NCI-H146 (cell line): ENCODE measurements at regions not wholly inside any gene's neighbourhood (a gene's known extent, or its start where the extent isn't known, plus 50 kb on each side); places are given as distances from the start of the nearest gene placed in this dataset.
"Not testable (repeated sequence)": the region's sequence is repeated elsewhere in the genome, so short reads cannot be mapped to it uniquely, and the experiment has no call there.

Source experiments
- DNase-seq: peaks from one replicate; lab custom pipeline; 2025; lab: John Stamatoyannopoulos, UW

DNA sequence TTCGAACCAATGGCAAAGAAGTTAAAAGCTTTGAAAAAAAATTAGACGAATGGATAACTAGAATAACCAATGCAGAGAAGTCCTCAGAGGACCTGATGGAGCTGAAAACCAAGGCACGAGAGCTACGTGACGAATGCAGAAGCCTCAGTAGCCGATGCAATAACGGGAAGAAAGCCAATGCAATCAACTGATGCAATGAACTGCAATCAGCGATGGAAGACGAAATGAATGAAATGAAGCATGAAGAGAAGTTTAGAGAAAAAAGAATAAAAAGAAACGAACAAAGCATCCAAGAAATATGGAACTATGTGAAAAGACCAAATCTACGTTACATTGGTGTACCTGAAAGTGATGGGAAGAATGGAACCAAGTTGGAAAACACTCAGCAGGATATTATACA is 52.6 kb upstream of the MRPS30 start:
- not testable (repeated sequence) for DNase-seq

DNA sequence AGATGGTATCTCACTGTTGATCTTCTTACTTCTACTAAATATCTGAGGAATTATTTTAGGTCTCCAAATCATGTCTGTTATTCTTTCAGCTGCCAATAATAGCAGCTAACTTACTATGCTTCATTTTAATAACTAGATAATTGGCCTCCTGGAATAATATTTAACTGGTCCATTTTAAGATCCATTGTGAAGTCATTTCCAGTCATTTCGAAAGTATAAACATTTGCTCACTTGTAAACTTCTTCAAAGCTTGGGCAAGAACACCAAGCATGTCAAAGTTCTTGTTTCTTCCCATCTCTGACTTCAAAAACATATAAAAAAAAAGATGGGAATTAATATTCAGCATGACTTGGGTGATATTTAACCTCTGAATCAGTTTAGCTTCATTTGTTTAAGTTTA is 61.4 kb upstream of the MRPS30 start:
- no peak for DNase-seq

DNA sequence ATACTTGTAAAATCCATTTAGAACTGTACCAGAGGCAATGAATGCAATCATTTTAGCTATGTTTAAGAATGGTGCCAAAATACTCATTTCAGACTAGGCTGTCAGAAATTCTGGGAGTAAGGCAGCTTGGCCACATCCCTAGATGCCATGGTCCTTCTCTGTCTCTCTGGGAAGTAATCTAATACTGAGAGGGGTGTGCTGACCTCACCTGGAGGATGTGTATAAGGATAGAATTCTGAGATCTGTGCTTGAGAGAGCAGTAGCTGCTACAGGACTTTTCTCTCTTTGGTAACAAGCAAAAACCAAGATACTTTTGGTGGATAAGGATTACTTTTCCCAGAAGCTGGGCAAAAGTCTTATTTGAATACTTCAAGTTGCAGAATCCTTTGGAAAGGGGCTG is 68.1 kb upstream of the MRPS30 start:
- DNase-seq, result no peak

DNA sequence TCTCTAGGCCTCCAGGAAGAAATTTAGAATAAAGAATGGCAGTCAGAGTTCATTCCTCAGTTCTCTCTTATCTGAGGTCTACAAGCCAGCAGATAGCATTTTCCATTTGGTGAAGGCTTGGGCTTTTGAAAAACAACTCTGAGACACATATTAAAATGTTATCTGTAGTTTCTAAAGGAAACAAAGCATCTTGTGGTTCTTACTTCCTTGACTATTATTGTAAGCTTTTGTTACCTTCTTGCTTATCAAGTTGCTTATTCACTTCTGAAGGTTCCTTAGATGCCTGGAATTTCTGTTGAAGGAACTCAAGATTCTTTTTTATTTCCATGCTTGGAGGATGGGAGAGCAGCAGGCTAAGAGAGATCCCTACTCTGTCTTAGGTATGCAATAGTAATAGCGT is 79.2 kb upstream of the MRPS30 start:
- no peak for DNase-seq

DNA sequence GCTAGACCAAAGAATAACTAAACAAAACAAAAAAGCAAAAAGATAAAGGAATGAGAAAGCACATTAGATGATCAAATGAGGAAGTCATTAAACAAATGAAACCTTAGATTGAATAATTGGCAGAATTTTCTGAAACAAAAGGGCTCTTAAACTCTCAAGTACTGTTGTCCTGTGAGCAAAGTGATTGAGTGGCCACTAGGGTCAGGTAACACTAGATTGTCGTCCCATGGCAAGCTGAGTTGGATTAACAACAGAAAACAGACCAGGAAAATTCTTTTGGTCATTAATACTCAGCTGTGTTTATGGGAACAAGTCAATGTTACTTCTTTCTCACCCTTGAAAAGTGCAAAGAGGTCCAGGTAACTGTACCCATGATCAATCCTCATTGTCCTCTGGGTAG is 81.6 kb upstream of the MRPS30 start:
- no peak for DNase-seq

DNA sequence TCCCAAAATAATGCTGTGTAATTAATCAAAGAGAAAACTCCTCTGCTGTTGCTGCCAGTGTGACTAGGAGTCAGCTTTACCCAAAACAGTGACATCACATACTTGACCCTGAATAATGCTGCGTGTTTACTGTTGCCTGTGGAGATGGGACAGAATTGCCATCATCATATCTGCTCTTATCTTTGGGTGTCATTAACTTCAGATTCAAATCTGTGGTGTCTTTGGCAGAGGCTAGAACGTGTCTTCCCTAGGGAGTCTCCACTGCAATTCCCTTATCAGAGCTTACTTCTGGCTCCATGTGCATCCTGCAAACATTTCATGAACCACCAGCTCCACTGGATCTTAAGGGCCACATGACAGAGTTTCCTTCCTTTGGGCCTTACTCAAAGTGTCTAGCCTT is 88.9 kb upstream of the MRPS30 start:
- no peak for DNase-seq

DNA sequence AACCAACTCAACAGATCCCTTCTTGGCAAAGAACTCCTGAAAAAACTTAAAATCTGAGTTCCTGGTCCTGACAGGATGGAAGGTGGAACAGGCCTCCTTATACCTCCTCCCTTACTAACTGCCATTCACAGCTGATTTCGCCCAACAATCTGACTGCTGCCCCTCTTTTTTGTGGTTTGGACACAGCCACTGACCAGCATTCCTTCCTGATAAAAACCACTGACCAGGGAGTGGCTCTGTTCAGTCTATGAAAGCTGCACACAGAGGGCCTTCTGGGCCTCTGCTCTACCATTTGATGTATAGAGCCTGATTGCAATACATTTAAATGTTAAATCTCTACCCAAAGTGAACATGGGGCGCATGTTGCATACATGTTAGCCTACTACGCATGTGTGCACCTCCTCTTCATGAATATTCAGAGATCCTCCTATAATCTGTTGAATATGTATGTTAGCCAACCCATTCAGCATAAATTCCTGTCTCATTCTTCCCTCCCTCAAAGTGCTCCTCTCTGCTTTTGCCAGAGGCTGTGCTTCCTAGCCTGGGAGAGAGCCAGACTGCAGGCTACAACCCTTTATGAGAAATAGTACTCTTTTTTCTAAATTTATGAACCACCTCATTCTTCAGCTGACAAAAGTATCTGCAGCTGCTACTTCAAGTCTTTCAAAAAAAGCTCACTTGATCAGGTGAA is 93.7 kb upstream of the MRPS30 start:
- DNase-seq, result no peak

DNA sequence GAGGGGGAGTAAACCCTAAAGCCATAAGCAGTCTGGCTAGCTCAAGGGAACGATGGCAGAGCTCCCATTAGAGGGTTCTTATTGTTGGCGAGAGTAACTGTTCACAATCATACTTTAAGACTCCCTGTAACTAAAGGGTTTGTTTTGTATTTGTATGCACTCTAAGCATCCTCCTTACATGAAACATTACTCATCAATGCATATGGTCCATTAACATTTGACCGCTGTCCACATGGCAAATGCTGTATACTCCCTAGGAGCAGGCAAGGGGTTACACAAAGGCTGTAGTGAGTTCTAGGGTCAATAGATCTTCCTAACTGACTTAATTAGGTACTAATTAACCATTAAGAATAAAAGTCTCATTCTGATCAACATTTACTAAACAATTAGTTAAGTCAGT is 95.3 kb upstream of the MRPS30 start:
- DNase-seq, result no peak

DNA sequence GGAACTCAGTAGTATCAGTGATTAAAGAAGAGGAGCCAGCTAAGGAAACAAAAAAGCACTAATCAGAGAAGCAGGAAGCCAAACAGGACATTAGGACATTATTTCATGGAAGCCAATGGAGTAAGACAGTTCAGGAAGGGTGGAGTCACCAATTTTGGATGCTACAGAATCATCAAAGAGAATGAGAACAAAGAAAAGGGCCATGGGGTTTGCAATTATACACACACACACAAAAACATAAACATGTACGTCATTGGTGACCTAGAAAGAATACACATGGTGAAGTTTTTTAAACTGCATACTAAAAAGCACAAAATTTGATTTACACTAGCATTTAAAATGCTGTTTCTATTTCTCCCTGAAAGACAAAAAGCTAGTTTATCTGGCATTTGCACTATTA is 96.8 kb upstream of the MRPS30 start:
- no peak for DNase-seq

DNA sequence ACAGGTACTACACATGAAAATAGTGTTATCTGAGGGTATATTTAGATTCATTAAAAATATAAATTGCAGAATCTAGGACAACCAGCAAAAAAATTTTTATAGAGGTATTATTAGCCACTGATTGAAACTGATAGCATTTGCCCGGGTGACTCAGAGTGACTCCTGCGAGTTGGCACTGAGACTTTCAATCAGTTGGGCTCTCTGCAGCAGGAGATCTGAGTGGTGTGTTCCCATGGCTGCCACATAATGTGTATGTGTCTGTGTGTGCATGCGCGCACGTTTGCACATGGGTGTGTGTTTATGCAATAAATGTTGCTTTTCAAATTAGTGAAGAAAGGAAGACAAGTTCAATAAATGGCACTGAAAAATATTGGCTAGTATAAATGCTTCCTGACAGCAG is 100.1 kb upstream of the MRPS30 start:
- no peak for DNase-seq

DNA sequence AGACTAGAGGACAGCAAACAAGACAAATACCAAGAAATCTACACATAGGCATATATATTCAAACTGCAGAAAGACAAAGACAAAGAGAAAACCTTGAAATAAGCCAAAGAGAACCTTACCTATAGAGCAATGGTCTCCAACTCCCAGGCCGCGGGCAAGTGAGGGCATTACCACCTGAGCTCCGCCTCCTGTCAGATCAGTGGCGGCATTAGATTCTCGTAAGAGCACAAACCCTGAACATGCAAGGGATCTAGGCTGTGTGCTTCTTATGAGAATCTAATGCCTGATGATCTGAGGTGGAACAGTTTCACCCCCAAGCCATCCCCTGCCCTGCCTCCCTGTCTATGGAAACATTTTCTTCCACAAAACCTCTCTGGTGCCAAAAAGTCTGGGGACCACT is 101.0 kb upstream of the MRPS30 start:
- DNase-seq, result no peak

DNA sequence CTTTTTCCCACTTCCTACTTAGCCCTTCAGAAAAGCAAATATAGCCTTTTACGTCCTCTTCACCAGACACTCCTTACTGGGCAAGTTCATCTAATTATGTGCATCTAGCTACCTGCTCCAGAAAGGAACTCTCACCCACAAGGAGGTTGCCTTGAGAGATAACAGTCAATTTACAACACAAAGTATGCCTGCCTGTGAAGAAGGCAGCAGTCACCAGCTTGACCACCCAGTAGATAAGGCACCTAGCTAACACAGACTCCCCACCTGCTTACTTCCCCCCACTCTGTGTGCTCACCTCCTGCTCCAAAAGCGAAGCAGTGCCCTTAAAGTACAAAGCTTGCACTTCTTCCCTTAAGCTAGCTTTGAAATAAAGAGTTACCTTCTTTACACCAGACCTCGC is 111.7 kb upstream of the MRPS30 start:
- DNase-seq, result no peak

DNA sequence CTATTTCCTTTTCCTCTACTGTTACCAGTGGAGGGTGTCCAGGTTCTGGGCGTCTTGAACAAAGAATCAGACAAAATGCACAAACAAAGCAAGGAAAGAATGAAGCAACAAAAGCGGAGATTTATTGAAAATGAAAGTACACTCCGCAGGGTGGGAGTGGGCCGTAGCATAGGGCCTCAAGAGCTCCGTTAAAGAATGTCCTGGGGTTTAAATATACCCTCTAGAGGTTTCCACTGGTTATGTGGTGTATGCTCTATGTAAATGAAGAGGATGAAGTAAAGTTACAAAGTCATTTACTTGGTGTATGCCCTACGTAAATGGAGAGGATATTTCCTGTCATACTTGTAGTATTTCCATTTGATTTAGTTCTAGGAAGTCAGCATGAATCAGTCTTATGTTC is 113.5 kb upstream of the MRPS30 start:
- DNase-seq, result no peak

DNA sequence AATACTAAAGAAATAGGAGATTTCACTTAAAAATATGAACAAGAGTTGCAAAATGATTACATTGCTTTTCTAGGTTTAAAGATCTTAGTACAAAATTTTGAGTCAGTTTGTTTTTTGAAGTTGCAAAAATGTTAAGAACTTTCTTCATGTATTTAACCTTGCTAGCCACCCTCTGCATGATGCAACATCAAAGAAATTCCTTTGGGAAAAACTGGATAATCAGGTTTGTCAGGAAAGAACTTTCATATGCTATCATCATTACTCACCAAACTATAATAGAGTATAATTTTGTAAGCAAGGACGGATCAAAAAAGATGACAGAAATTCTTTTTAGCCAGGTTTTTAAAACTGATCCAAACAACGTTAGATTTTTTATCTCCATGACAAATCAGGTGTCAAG is 116.9 kb upstream of the MRPS30 start:
- no peak for DNase-seq

DNA sequence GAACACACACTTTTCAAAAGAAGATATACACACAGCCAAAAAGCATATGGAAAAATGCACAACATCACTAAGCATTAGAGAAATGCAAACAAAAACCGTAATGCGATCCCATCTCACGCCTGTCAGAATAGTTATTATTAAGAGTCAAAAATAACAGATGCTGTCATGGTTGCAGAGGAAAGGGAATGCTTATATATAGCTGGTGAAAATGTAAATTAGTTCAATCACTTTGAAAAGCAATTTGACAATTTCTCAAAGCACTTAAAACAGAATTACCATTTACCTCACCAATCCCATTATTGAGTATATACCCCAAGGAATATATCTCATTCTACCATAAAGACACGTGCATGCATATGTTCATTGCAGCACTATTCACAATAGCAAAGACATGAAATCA is 126.8 kb upstream of the MRPS30 start:
- no peak for DNase-seq

DNA sequence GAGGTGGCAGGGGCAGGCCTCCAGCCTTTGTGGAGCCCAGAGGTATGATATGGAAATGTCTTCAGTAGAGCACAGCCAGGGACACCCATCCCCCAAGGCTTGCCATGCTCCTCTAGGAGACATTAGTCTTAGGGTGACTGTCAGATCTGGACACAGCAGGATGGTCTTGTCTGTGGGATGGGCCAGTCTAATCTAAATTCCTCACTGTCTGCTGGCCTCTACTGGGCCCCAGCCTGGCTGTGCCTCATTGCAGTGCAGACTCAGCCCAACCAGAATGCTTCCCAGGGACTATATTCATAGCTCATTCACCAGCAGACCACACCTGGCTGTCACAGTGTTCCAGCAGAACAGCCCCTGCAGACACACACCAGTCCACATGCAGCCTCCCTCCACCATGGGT is 129.5 kb upstream of the MRPS30 start:
- DNase-seq, result no peak

DNA sequence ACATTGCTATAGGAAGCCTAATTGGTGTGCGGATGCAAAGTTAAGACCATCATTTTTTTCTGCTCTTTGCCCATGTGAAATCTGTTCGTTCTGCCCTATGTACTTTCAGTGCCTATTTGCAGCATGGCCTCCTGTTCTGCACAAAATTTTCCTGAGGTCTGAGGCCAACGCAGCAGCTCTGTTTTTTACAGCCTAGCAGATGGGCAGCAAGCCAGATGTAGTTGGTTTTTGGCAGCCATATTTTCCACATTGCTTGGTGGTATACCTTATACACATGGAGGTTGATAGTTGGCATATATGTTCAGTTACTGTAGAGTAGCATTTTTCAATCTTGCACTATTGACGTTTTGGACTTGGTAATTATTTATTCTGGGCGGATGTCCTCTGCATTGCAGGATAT is 133.5 kb upstream of the MRPS30 start:
- DNase-seq, result no peak

DNA sequence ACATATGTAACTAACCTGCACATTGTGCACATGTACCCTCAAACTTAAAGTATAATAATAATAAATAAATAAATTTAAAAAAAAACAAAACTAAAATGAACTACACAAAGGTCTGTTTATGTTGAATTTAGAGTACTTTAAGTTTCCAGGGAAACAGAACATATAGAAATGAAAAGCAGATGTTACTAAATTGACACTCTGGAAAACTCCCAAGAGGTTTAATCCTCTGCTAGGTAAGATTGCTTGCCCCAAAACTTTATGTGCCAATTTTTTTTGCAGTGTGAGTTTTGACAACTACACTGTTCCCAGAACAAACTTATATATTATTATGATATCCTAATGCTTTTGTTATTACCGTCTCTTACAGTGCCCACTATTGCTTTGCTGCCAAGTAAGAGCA is 134.3 kb upstream of the MRPS30 start:
- DNase-seq, result no peak

DNA sequence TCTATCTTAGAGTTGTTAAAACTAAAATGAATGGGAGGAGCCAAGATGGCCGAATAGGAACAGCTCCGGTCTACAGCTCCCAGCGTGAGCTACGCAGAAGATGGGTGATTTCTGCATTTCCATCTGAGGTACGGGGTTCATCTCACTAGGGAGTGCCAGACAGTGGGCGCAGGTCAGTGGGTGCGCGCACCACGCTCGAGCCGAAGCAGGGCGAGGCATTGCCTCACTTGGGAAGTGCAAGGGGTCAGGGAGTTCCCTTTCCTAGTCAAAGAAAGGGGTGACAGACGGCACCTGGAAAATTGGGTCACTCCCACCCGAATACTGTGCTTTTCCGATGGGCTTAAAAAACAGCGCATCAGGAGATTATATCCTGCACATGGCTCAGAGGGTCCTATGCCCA is 140.3 kb upstream of the MRPS30 start:
- DNase-seq, result not testable (repeated sequence)

DNA sequence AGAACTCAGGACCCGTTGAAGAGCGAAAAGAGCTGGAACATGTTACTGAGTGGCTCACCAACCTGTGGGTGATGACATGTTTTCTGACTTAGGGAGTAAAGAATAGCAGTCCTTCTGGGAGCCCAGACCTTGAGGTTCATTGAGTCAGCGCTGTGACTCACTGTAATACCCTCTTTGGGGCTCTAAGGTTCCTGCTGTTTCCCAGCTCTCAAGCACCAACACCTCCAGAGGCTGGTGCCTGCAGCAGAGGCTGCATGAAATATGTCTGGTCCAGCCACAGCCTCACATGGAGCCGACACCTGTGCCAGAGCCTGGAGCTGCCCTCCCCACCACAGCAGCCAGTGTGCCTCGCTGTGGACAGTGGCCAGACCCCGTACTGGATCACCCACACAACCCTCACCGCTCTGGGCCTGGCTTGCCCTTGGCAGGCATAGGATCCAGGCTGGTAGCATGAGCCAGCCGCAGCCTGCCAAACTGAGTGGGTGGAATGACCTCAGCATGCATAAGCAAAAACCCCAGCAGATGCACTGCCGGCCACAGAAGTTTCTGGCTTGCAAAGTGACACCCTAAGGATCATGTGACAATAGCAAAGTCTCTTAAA is 143.5 kb upstream of the MRPS30 start:
- no peak for DNase-seq

DNA sequence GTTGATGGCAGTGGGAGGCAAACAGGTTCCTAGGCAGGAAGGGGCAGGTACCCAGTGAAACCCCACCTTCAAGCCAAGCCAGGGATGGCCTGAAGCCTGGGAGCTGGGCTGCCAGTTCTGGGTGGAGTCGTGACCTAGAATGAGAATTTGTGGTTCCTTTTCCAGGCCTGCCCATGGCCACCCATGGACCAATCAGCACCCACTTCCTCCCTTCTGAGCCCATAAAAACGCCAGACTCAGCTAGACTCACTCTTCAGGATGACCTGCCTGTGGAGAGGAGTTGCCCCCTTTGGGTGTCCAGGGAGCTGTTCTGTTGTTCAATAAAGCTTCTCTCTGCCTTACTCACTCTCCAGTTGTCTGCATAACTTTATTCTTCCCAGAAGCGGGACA is 144.0 kb upstream of the MRPS30 start:
- DNase-seq, result no peak

DNA sequence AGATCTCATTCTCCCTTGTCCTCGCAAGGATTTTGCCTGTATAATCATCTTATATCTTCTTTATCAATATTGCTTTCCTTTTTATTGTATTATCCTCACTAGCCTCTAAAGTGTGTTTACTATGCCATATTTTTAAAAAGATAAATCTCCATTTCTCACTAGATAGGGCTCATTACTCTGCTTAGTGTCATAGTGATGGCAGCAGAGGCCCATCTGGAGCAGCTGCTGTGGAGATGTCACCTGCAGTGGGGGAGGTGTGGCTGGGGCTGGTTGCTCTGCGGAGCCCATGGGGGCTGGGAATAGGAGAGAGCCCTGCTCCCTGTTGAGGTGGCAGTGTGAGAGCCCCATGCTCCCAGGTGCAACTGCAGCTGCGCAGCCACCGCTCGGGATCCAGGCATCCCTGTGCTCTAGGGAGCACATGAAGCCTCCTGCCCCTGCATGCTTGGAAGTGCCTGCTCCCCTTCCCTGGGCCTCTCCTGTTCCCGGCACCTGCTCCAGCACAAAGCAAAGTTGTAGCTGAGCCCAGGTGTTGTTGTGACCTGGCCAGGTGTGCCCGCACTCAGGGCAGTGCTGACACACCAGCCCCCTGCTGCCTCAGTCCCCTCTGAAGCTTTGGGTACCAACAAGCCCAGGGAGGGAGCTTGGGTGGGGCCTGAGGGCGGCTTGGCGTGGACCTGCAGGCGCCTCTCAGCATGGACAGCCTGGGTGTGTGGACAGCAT is 144.6 kb upstream of the MRPS30 start:
- peak; percentile 27 for DNase-seq

DNA sequence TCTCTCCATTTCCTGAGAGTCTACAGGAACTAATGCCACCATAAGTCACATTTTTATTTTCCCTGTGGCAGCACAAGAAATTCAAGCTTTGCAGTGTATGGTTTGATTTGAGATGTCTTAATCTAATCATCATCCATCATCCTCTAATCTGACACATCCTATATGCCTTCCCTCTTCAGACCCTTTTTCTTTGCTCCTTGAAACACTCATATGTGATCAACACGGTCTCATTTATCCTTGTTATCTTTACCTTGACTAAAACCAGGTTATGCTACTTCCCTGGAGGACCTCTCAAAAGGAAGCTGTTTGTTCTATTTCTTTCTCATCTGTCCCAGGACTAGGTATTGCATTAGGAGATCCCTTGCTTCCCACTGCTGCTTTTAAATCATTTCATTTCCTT is 146.9 kb upstream of the MRPS30 start:
- DNase-seq, result no peak

DNA sequence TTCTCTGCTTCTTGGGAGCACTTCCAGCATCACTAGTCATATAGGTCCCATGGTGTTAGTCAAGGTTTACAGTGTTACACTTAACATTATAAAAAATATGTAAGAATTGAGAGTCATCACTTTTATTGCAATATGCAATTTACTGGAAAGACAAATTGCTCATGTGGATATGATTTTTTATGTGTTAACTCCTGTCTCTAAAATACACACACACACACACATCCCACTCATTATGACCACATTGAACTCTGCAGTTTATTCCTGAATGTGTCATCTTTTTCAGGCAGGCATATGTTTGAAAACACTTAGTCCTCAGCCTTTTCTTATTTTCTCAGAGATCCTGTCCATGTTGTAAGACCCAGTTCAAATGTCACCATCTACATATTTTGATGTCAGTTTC is 148.5 kb upstream of the MRPS30 start:
- DNase-seq, result no peak
